ENCODE measurements at regions not wholly inside any gene's neighbourhood (a gene's known extent, or its start where the extent isn't known, plus 50 kb on each side); places are given as distances from the start of the nearest gene placed in this dataset.
A peak's percentile ranks its signal among the peaks of the same experiment; 100 is the strongest.

DNA sequence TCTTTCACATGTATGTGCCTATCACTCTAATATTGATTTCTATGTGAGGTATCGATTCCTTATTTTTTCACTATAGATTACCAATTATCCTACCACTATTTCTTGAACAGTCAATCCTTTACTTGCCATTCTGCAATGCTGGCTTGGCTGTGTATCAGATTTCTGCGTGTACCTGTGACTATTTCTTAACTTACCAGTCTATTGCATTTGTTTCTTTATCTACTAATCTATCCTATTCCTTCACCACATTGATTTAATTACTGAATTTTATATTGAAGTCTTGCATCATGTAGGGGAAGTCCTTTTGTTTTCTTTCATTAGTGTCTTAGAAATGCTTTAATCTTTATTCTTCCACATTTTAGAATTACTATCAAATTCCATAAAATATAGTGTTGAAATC, 684.8 kb downstream of the LRRC70 start:
- no peak overlapping the region for H3K4me3 ChIP-seq (ENCODE audit: low read length)
- TF ChIP-seq CTCF (conservative IDR thresholded peaks at IDR 0.05; ENCODE audit: low read length) = no peak
- peak; percentile 59 for DNase-seq (ENCODE audit: low read depth)

- TF ChIP-seq CTCF (conservative IDR thresholded peaks at IDR 0.05; ENCODE audit: low read length) = no peak
- no peak overlapping the region for H3K4me3 ChIP-seq (ENCODE audit: low read length)
- peak; percentile 67 for DNase-seq (ENCODE audit: low read depth)
These were observed 683.8 kb downstream of the LRRC70 start for GRCh38 chr5:63262185-63262981.

- no peak for DNase-seq (ENCODE audit: low read depth)
- H3K4me3 ChIP-seq (ENCODE audit: low read length) = no peak overlapping the region
- no peak for TF ChIP-seq CTCF (conservative IDR thresholded peaks at IDR 0.05; ENCODE audit: low read length)
These were observed 683.1 kb downstream of the LRRC70 start for GRCh38 chr5:63261695-63262094.

DNA sequence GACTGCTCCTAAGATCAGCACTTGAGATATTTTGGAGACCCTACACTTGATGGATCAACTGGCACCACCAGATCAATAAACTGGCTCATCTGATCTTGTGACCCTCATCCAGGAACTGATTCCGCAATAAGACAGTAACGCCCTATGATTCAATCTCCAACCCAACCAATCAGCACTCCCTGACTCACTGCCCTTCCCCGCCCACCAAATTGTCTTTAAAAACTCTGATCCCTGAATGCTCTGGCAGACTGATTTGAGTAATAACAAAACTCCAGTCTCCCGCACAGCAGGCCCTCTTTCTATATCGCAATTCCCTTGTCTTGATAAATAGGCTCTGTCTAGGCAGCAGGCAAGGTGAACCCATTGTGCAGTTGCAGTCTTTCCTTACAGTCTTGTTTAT, 677.0 kb downstream of the LRRC70 start:
- H3K4me3 ChIP-seq (ENCODE audit: low read length) = no peak overlapping the region
- TF ChIP-seq CTCF (conservative IDR thresholded peaks at IDR 0.05; ENCODE audit: low read length) = no peak
- DNase-seq (ENCODE audit: low read depth) = no peak

- no peak overlapping the region for H3K4me3 ChIP-seq (ENCODE audit: low read length)
- TF ChIP-seq CTCF (conservative IDR thresholded peaks at IDR 0.05; ENCODE audit: low read length) = no peak
- no peak for DNase-seq (ENCODE audit: low read depth)
These were observed 672.3 kb downstream of the LRRC70 start for GRCh38 chr5:63250939-63251338.

DNA sequence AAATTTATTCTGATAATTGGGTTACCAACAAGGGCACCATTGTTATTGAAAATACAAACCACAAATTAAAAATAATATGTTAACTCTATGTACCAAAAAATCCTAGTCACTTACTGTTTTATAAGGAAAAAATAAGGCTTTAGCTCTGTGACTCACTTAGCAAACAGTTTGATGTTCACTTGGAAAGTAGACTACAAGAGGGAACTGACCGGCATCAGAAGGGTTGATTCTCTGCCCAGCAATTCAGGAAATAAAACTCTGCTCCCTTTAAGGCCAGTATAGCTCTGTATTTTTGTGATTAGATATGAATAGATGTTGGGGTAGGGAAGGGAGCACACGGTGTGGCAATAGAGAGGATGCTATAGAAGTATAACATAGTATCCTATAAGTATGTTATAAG, 671.3 kb downstream of the LRRC70 start:
- DNase-seq (ENCODE audit: low read depth) = no peak
- TF ChIP-seq CTCF (conservative IDR thresholded peaks at IDR 0.05; ENCODE audit: low read length) = no peak
- H3K4me3 ChIP-seq (ENCODE audit: low read length) = no peak overlapping the region

- DNase-seq (ENCODE audit: low read depth) = no peak
- no peak overlapping the region for H3K4me3 ChIP-seq (ENCODE audit: low read length)
- no peak for TF ChIP-seq CTCF (conservative IDR thresholded peaks at IDR 0.05; ENCODE audit: low read length)
These were observed 669.0 kb downstream of the LRRC70 start for GRCh38 chr5:63247651-63248050.

Data from AG10803 (cell line).